Islet precursor cell (in vitro differentiated cells): ENCODE measurements at regions not wholly inside any gene's neighbourhood (a gene's known extent, or its start where the extent isn't known, plus 50 kb on each side); places are given as distances from the start of the nearest gene placed in this dataset.
"Not testable (repeated sequence)": the region's sequence is repeated elsewhere in the genome, so short reads cannot be mapped to it uniquely, and the experiment has no call there.

Experiments
- DNase-seq: peaks from one replicate; pipeline ENCODE4 v3.0.0-alpha.2; 2018

DNA sequence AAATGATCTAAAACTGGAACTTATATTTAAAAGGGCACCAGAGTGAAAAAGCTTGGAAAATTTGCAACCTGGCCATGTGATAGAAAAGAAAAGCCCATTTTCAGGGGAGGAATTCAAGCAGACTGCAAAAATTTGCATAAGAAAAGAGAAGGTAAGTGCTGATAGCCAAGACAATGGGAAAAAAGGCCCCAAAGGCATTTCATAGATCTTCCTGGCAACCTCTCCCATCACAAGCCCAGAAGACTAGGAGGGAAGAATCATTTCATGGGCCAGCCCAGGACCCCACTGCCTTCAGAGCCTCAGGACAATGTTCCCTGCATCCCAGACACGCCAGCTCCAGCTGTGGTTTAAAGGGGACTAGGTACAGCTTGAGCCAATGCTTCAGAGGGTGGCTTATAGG is 887.3 kb upstream of the DIAPH2 start:
- DNase-seq = no peak

DNA sequence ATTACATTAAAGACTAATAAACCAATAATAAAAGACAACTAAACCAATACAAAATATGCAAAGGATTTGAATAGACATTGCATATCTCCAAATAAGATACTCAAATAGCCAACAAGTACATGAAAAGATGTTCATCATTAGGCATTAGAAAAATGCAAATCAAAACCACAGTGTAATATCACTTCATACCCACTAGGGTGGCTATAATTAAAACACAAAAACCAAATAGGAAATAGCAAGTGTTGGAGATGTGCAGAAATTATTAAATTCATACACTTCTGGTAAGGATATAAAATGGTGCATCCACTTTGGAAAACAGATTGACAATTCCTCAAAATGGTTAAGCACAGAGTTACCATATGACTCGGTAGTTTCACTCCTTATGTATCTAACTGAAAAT is 860.8 kb upstream of the DIAPH2 start:
- no peak for DNase-seq

DNA sequence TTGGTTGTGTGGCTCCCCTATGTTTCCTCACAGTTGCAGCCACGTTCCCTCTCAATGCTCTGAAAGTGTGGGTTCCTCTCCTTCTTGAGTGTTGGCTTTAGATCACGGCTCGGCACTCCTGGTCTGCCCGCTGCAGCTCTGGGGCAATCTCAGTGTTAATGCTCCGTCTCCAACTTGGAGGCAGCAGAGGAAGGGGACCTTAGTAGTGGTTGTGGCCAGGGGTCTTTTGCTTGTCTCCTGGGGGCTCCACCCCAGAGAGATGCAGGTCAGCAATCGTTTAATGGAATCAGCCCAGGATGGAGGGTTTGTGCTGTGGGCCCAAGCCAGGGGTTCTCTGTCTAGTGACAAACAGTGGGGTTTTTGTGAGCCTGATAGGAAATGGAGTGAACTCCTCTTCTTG is 849.4 kb upstream of the DIAPH2 start:
- no peak for DNase-seq

DNA sequence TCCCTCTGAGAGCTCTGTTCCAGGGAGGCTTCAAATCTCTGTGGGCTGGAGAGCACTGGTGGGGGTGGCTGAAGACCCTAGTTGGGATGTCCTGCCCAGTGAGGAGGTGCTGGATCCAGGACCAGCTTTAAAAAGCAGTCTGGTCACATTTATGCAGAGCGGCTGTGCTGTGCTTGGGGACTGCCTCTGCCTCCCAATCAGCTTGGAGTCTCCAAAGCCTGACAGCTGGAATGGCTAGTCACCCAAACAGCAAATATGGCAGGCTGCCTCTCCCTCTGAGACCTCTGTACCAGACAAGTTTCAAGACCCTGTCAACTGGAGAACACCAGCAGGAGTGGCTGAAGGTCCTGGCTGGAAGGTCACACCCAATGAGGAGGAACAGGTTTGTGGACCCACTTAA is 848.1 kb upstream of the DIAPH2 start:
- DNase-seq = no peak

GRCh38 chrX:95841863-95842262 is 842.8 kb upstream of the DIAPH2 start:
- DNase-seq = no peak

- DNase-seq = no peak
Measured at GRCh38 chrX:95860127-95860526, 824.5 kb upstream of the DIAPH2 start.

DNA sequence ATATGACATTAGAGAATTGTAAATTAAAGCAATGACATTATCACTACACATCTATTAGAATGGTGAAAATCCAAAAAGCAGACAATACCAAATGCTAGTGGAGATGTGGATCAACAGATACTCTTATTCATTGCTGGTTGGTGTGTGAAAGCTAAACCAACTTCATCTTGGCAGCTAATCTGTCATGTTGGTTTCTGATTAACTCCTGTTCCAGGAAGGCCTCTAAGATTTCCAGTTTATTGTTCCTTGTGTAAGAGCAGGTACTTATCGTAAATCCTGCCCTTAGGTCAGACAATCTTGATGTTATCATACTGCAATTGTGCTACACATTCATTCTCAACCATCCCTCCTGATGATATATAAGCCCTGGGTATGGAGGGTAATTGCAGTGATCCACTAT is 809.0 kb upstream of the DIAPH2 start:
- DNase-seq = no peak

GRCh38 chrX:95878874-95879273 is 805.8 kb upstream of the DIAPH2 start:
- DNase-seq = no peak

GRCh38 chrX:95884186-95884585 is 800.5 kb upstream of the DIAPH2 start:
- no peak for DNase-seq

DNA sequence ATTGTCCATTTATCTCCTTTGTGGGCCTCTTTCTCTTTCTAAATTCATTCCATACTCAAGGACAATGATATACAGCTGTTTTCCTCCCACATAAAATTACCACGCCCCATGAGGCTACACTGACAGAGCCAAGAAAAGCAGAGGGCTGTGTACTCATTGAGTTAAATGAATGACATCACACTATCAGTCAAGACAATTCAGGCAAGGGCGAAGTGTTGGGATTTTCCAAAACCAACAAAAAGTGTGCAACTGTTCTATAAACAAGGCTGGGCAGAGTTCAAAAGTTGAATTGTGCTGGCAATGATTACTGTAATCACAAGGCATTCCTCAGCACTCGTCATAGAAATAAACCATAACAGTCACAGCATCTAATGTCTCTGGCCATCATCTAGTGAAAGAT is 799.6 kb upstream of the DIAPH2 start:
- no peak for DNase-seq

- no peak for DNase-seq
Measured at GRCh38 chrX:95889279-95889678, 795.4 kb upstream of the DIAPH2 start.

DNA sequence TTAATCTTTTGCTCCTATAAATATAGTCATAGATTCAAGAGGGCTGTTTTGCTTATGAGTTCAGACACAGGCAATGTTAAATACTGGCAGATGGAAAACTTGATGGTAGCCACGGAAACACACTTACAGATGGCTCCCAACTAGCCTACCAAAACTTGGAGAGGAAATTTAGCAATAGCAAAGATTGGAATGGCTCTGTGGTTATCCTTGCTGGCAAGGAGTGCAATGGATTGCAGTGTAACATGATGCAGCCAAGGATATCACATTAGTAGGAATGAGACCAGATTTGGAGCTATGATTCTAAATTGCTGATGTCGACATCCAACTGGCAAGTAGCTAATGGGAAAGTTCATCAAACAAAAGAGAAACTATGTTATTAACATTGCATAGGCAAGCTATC is 791.0 kb upstream of the DIAPH2 start:
- no peak for DNase-seq

DNA sequence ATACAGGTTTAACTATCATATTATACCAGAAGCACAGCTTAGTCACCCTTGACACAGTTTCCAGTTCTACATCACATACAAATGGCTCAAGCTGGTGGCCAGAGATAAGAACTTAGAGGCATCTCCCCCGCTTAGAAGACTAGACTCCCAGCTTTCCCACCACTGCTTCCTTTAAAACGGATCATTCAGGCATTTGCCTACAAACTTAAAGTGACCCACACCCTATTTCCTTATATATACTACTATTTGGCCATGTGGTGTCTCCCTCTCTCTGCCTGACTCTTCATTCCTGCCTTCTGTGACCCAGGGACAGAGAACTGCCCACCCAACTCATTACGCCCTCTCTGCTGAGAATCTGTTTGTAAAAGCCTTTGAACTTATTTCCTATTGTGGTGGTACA is 781.2 kb upstream of the DIAPH2 start:
- peak; percentile 65 for DNase-seq

DNA sequence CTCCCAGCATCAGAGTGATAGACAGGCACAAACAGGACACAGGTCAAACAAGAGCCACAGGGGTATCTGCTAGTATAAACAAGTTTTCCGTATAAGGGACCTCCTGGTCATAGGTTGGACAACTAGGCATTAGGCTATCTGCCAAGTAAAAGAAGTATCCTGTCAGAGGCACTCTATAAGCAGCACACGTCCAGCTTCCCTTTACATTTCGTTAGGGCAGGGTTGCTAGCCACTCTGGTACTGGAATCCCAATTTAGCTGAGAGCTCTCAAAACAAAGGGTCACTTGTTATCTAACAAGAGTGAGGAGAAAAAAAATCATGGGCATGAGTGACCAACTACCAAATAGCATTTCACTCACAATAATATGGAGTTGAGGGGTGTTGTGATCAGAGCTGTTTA is 780.7 kb upstream of the DIAPH2 start:
- no peak for DNase-seq

- no peak for DNase-seq
Measured at GRCh38 chrX:95907081-95907480, 777.6 kb upstream of the DIAPH2 start.

GRCh38 chrX:95911062-95911461 is 773.6 kb upstream of the DIAPH2 start:
- DNase-seq = no peak

DNA sequence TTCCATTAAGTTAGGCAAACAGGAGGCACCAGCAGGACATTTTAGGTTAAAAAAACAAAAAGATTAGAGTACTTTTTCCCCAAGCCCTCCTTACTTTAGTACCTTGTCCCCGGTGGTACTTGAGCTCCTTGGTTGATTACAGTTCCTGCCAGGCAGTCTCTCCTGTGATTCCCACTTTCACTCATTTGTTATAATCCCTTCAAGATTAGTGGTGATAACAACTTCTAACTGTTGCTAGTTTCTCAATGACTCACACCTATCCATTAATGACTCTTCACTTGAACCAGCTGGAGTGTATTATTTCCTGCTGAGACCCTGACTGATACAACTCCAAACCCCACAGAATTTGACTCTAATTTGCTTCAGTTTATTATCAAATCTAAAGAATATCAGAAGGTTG is 765.0 kb upstream of the DIAPH2 start:
- no peak for DNase-seq

DNA sequence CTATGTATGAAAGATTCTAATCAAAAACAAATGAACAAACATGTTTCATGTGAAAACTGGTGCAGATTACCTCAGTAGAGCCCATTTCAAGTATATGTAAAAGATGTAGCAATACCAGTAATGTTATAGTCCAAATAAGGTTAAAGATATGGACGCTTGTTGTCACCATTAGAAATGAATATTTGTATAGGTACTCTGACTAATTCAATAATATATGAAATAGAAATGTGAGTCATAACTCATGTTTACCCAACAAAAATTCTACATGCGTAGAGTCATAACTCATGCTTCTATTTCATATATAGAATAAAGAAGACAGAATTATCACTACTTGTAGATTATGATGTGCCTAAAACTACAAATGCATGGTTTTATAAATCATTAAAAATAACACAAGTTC is 739.1 kb upstream of the DIAPH2 start:
- no peak for DNase-seq

DNA sequence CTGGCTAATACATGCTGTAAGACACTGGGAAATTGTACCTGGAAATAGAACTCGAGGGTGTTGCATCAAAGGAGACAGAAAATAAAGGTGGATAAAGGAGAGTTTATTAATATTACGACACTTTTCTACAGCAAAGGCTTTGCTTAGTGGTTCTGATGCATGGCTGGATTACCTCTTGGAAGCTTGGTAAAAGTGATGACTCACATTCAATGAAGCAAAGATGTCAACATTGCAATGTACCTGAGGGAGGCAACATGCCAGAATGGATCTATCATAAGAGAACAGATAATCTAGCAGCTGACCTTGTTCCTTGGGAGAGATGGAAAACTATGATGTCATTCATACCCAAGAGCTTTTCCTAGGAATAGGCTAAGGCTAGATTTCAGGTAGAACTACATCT is 735.1 kb upstream of the DIAPH2 start:
- DNase-seq = no peak

- no peak for DNase-seq
Measured at GRCh38 chrX:95950679-95951078, 734.0 kb upstream of the DIAPH2 start.

- no peak for DNase-seq
Measured at GRCh38 chrX:95953564-95953963, 731.1 kb upstream of the DIAPH2 start.

GRCh38 chrX:95956745-95957144 is 727.9 kb upstream of the DIAPH2 start:
- no peak for DNase-seq

DNA sequence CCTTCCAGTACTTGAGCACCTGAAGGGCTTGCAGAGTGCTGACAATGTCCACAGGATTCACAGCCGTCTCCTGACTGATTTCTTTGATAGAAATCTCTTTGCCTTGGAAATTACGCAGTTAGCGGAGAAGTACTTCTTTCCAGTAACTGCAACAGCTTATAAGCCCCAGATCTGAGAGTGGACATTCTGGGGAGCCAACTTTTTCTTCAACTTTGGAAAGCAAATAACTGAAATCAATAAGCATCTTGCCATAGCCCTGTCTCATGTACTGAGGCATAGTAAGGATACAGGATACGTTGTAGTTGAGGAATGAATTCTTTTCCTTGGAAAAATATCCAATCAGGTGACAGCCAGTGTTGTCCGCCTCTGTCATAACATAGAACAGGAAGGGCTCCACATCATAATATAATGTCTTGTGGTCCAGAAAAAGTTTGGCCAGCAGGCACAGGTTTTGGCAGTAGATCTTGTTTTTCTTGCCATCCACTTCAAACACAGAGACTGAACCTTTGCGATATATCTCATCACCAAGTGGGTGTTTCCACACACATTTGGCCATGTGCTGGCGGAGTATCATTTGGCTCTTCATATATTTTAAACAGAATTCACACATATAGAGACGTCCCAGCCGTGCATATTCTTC is 711.1 kb upstream of the DIAPH2 start:
- DNase-seq = not testable (repeated sequence)

DNA sequence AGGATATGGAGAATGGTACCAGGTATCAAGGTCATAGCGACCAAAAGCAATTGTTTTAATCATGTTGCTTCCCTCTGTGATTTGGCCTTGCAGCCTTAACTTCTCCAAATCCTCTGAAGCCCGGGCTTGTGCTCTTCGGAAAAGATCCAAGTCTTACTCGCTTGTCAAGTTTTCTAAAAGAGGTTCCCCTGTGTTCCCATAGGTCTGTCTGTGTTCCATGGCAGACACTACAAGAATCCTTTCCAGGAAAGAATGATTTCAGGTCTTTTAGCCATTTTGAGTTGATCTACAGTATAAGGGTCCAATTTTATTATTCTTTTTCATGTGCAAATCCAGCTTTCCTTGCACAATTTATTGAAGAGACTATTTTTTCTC is 710.6 kb upstream of the DIAPH2 start:
- no peak for DNase-seq

- DNase-seq = no peak
Measured at GRCh38 chrX:95974890-95975289, 709.8 kb upstream of the DIAPH2 start.

DNA sequence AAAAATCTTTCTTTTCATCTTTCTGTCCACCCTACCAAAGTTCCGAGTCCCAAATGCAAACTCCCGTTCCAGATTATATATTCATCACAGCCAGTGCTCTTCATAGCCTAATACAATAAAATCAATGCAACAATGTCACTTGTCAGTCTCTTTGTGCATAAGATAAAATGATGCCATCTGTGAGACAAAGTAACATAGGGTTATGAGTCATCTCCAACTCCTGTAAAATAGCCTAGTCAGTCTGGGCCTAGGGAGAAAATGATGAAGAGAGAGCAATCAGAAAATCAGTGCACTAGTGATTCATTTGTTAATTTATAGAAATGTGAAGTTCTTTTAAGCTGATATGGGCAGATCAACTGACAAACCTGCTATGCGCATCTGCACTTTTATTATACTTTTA is 689.1 kb upstream of the DIAPH2 start:
- no peak for DNase-seq
